Right ventricle myocardium inferior (tissue), 1 donor: ENCODE measurements at regions not wholly inside any gene's neighbourhood (a gene's known extent, or its start where the extent isn't known, plus 50 kb on each side); places are given as distances from the start of the nearest gene placed in this dataset.
"Not testable (repeated sequence)": the region's sequence is repeated elsewhere in the genome, so short reads cannot be mapped to it uniquely, and the experiment has no call there.

Source experiments
- ATAC-seq: fragments of 200-7000 bp; cut with Tn5 transposase; one replicate; pipeline ENCODE4 v1.9.1; 2020; ENCODE audit warnings: mild to moderate bottlenecking, moderate library complexity
- DNase-seq: peaks from one replicate; pipeline ENCODE4 v3.0.0; 2021; ENCODE audit errors: missing footprints
- intact Hi-C: fragments of 100-400 bp; cut with DNase I; formaldehyde crosslinking; loops from one replicate; pipeline ENCODE4 v1.11.0; 2022
- donor health status: DM: no; HTN: yes; CAD: no; lungs with severe emphysema.

DNA sequence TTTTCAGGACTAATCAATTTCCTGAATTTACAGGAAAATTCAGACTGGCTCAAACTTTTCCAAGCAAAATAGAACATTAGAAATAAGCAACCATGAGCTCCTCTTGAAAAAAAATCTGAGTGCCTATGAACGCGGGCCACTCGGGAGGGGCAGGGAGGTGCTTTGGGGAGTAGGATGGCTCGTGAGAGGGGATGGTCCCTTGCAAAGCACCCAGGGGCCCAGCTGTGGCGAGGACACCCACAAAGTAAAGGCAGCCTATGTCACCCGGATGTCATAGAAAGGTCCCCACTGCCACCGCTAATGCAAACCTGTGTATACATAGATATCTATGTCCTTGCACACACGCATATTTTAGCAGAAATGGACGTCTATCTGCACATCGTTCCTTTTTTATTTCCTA, 309.9 kb downstream of the ADGRD1 start:
- ATAC-seq (no peak), DNase-seq (no peak)
- intact Hi-C loops: no loop called here

DNA sequence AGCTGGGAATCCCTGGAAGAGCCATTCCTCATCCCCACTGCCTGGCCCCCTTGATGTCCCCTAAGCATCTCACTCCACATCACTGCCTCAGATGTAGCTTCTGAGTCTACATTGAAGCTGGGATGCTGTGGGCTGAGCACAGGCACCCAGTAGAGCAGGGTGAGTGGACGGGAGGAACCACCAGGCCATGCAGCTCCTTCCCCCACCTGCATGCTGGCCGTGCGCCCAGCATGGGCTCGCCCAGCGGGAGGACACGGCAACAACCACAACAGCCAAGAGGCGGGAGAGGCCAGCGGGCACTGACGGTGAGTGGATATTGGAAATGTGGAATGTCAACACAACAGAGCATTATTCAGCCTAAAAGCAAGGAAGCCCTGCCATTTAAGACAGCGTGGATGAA, 310.9 kb downstream of the ADGRD1 start:
- intact Hi-C loops: no loop called here
- ATAC-seq: no peak
- no peak for DNase-seq

DNA sequence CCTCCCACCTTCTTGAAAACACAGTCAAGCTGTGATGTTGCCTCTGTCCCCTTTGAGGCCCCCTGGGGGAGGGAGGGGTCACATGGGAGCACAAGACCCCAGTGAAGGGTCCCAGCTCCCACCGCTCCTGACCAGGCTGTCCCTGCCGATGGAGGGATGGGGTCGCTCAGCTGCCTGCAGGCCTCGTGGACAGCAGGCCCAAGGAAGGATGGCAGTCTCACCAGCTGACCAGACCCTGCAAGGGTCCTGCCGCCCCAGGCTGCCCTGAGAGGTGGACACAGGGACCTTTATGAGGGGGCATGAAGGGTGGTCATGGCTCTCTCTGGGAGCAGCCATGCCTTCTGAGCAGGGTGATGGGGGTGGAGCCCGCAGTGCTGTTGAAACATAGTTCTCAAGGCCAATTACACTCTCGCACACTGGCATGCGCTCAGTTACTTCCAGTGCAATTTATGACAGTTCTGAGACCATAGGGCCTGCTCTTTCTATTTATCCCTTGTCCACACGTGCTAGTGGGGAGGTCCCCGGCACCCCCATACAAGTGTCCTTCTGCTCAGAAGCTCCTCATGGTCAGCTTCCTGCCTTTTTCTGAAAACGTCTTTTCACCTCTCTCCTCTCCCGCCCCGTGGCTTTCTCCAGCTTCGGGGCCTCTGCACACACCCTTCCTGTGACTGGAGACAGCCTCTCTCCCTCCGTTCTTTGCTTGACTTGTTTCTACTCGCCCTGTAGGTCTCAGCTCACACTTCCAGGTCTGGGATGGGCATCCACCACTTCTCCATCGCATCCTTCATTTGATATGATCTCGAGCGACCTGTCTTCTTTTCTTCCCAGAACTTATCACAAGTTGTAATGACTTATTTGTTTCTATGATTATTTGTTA, 313.1 kb downstream of the ADGRD1 start:
- intact Hi-C loops: no loop called here
- no peak for ATAC-seq
- DNase-seq: no peak

DNA sequence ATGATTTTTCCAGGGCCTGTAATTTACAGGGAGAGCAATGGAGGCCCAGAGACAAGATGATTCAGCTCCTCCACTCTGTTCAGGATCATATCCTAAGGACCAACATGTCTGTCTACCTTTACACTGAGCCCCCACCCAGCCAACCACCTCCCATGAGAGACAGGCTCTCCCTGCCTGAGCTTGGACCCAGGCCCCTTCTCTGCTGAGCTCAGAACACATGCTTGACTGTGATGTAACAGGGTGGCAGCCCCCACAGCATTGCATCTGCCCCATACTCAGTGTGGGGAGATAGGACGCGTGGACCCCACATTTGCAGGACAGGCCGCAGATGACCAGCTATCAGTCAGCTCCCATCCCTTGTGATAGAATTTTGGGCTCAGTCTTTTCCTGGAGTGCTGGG, 313.9 kb downstream of the ADGRD1 start:
- no peak for ATAC-seq
- no peak for DNase-seq
- intact Hi-C loops: no loop called here

DNA sequence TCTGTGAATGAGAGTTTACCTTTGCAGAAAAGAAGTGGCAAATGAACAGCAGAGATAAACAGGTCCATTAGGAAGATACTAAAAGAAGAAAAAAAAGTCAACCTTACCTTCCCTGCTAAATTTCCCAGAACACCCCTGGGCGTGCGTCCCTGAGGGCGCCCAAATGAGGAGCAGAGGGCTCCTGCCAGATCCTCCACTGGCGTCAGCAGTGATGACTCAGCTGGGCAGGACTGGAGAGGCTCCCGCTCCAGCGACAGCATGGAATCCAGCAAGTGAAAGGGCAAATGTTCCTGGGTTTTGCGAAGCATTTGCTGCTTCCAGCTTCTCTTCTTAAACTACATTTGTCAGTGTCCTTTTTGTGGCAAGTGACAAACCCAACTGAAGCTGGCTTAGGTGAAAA, 314.4 kb downstream of the ADGRD1 start:
- ATAC-seq (peak; percentile 91), DNase-seq (peak; percentile 80)
- intact Hi-C loops: not testable (repeated sequence)

DNA sequence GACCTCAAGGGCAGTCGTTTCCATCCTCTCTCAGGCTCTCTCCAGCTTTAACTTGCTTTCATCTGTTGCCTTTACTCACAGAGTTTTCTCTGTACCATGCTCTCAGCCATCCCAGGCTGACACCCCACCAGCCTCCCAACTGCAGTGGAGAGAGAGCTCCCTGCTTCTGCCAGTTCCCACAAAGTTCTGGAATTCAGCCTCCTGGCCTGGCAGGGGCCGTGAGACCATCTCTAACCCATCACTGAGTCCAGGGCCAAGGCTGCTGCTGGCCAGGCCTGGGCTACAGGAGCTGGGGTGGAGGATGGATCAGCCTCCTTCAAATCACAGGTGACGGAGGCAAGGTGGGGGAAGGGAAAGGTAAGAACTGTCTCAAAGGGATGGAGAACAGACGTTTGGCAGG, 314.9 kb downstream of the ADGRD1 start:
- intact Hi-C loops, DNase-seq: not testable (repeated sequence)
- peak; percentile 69 for ATAC-seq

DNA sequence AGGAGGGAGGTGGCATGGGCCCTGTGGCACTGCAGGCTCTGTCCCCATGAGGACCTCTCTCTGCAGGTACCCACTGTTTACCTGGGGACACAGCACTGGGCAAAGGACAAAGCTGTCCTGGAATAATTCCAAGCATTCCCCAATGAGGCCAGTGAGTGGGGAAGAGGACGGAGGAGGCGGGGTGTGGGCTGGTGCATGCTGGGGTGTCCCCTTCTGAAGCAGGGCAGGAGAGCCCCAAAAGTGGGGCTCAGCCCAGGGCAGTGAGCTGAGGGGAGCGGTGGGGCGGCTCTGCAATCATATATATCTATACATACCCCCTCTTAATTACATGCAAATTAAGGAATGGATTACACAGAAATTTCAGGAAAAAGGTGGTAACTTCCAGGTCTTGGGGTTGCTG, 315.8 kb downstream of the ADGRD1 start:
- intact Hi-C loops: no loop called here
- DNase-seq: no peak
- no peak for ATAC-seq

DNA sequence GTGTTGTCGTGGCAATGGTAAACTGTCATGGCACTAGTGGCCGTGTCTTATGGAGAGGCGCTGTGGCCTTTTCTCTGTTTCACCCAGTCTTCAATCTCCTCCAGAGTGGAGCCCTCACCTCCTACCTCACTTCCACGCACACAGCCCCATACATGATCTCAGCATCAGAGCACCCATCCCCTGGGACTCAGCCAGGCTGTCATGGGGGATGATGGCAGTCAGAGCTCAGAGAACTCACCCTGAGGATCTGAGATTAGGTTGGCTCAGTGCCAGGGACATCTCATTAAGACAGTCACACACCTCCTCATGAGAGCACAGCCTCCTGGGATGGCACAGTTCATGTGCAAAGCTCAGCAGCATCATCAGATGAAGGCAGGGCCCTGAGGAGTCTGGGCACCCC, 316.3 kb downstream of the ADGRD1 start:
- DNase-seq, intact Hi-C loops, ATAC-seq: not testable (repeated sequence)

DNA sequence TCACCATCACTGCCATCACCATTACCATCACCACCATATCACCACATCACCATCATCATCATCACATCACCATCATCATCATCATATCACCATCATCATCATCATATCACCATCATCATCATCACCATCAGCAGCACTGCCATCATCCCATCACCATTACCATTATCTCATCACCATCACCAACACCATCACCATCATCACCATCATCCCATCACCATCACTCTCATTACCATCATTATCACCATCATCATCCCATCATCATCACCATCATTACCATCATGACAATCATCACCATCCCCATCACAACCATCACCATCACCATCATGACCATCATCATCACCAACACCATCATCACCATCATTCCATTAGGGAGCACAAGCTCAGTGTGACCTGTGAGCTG, 318.0 kb downstream of the ADGRD1 start:
- intact Hi-C loops: no loop called here
- no peak for ATAC-seq
- DNase-seq: no peak

DNA sequence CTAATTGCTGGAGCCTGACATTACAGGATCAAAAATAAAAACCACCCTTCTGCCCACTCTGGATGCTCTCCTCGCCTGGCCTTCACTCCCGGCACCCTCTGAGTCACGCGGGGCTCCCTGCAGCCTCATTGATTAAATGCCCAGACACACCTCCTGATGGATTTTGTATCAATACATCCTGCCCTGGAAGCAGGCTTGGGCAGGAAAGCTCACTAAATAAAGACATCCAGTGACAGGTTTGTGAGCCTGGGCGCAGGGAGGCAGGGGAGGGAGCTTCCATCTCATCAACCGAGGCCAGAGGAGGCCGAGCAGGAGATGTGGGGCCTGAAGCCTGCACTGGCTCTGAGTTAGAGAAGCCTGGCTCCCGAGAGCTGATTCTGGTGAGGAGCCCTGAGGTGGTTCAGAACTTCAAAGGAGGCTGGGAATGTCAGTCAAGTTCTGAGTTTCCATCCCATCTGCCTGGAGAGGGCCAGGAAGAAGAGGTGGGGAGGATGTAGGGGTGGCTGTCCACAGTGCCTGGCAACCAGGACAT, 318.6 kb downstream of the ADGRD1 start:
- DNase-seq, ATAC-seq, intact Hi-C loops: not testable (repeated sequence)

DNA sequence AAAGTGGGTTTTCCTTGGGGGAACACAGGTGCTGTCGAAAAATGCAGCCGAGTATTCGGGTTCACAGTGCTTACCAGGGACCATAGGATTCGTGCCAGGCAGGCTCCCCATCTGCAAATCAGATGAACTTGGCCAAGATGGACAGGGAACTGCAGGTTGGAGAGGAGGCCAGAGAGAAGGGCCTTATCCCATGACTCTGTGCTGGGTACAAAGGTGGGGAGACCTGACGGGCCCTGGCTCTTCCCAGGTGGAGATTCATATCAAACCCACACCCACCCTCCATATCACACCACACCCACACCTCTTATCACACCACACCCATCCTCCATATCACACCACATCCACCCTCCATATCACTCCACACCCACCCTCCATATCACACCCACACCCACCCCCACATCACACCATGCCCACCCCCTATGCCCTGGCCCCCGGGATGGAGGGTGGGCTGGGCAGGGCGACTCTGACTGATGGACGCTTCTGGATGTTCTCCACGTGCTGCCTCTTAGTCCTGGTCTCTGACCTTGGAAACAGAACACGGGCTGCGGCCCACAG, 319.7 kb downstream of the ADGRD1 start:
- no peak for ATAC-seq
- intact Hi-C loops: no loop called here
- DNase-seq: no peak

DNA sequence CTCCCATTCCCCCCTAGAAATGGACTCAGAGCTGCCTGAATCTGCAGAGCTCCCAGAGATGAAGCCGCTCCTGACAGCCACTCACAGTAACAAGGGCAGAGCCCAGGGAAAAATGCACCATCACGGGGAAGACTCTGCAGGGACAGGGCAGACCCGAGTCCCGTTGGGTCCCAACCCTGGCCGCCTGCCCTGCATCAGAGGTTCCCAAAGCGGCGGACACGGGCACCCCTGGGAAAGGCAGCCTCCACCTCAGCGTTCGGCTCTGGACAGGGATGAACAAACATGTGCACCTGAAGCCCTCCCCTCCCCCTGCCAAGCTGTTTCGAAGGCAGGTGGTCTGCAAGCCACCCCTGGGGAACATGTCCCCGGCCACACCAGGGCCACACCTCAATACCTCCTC, 320.4 kb downstream of the ADGRD1 start:
- DNase-seq (no peak), ATAC-seq (no peak)
- intact Hi-C loops: no loop called here

DNA sequence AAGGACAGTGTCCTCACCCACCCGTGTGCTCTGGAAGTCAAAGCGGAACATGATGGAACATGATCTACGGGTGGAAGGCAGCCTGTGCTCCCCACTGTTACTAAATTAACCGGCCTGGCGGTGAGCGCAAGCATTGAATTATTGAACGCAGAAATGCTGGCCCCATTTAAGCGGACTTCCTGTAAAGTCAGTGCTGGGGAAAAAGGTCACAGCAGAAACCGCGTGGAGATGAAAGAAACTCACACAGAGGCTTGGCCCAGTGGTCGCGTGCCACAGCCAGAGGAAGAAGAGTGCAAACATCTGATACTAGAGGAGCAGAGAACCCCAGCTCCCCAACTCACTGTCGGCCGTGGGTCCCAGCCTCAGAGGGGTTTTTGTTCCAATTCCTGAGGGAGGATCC, 321.2 kb downstream of the ADGRD1 start:
- DNase-seq (no peak), ATAC-seq (no peak)
- intact Hi-C loops: no loop called here

DNA sequence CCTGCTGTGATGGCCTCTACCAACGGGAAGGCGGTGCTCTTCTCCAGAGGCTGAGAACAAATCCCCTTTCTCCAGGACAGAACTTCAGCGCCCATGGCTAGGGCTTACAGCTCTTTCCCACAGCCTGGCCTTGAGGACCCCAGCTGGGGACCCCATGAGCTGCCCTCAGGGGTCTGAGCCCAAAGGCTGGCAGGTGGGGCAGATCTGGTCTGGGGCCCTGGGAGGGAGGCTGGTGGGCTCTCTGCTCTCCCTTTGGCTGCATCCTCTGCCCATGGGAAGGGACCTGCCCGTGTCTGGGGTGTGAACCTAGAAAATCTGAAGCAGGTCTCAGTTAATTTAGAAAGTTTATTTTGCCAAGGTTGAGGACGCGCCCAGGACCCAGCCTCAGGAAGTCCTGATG, 322.1 kb downstream of the ADGRD1 start:
- intact Hi-C loops: no loop called here
- DNase-seq: no peak
- no peak for ATAC-seq

DNA sequence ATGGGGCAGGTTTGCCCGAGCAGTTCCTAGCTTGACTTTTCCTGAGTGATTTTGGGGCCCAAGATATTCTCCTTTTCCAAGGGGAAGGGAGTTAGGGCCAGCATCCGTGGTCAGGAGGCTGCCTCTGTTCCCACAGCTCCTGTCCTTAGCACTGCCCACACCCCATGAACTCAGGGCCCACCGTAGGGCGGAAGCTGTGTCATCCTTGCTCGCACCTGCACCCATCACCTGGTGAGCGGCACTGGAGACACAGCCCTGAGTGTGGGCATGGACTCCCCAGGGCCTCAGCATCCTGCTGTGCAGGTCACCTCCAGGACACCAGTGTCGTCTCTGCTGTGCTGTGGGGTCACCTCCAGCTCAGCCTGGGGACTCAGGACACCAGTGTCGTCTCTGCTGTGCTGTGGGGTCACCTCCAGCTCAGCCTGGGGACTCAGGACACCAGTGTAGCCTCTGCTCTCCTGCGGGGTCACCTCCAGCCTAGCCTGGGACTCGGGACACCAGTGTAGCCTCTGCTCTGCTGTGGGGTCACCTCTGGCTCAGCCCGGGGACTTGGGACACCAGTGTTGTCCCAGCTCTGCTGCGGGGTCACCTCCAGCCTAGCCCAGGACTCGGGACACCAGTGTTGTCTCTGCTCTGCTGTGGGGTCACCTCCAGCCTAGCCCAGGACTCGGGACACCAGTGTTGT, 322.9 kb downstream of the ADGRD1 start:
- intact Hi-C loops: no loop called here
- DNase-seq: no peak
- ATAC-seq: no peak

DNA sequence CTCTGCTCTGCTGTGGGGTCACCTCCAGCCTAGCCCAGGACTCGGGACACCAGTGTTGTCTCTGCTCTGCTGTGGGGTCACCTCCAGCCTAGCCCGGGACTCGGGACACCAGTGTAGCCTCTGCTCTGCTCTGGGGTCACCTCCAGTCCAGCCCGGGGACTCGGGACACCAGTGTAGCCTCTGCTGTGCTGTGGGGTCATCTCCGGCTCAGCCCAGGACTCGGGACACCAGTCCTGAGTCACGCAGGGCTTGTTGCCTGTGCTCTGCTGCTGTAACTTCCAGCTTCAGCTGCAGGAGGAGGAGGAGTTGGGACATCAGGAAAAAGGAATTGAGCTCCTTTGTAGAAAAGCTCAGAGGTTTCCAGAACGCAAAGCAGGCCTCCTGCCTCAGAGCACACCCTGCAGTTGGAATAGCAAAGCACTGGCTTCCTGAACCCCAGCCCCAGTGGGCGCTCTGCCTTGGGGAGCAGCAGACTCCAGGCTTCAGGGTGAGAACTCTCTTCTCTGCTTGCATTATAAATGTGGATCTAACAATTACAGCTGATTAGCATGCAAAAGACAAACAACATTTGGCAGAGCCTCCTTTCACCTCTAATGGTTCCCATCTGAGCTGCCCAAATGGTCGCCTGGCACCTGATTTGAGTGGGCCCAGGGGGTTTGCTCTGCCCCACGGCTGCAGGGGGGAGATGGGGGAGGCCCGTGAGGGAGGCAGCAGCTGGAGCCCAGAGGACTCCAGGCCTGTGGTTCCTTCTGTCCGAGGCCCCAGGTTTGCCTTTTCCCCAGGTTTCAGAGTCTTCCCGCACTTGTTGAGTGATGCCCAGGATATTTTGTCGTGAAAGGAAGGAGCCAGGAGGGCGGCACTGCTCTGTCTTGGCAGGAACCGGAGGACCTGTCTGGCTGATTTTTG, 323.7 kb downstream of the ADGRD1 start:
- ATAC-seq, intact Hi-C loops, DNase-seq: not testable (repeated sequence)

DNA sequence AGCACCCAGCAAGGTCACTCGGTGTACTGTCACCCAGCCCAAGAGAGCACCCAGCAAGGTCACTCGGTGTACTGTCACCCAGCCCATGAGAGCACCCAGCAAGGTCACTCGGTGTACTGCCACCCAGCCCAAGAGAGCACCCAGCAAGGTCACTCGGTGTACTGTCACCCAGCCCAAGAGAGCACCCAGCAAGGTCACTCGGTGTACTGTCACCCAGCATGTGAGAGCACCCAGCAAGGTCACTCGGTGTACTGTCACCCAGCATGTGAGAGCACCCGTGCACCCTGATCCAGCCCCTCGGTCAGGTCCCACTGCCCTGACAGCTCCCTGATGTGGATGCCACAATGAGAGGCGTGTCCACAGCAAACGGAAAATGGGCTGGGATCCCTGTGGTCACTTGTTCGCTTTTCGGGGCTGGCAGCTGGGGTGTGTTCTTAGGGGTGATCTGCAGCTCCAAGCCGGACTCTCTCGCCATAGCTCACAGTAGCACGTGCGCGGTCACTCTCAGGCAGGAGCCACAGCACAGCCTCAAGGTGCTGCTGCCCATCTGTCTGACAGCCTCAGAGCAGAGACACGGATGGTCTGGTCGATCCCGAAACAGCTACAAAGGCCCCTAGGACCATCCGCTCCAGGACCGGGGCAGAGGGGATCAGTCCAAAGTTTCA, 324.9 kb downstream of the ADGRD1 start:
- intact Hi-C loops, ATAC-seq, DNase-seq: not testable (repeated sequence)

DNA sequence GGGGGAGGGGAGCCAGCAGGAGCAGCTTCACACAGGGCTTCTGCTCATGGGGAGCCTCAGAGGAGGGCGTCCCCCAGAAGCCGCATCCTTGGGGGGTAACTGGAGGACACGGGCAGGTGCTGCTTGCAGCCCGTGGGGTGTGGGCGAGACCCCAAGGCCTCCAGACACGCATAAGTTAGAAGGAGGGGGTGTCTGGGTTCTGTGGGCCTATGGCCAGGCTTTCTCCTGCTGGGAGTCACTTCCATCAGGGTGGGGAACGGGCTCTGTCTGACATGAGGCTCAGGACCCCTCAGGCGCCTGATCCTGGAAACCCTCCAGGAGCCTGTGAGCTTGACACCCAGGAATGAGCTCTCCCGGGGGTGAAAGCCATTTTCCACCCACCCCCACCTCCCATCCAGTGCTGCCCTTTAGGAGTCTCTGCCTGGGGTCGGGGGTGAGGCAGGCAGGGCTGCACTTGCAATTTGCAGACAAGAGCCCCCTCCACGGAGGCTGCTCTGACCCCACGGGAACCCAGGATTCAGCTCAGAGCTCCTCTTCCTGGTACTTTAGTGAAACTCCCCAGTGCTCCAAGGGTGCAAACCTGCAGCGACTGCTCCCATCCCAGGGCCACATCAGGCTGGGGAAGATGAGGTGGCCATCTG, 325.7 kb downstream of the ADGRD1 start:
- DNase-seq (no peak), ATAC-seq (no peak)
- intact Hi-C loops: no loop called here
